ENCODE measurements at regions not wholly inside any gene's neighbourhood (a gene's known extent, or its start where the extent isn't known, plus 50 kb on each side); places are given as distances from the start of the nearest gene placed in this dataset.

DNA sequence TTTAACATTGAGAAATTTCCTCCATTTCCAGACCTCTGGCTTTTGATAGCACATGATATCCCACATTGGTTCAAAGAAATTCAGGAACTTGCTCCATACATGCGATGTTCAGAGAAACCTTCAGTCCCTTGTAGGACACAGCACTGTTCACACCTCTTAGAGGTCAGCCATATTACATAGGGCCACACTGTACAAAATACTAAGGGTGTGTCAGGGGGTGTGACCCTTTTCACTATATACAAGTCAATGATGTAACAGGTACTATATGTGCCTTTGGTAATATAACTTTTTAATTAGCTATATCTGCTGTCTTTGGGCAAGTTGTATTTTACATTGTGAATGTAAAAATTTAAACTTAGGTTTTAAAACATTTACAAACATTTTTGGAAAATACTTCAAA lies 505.5 kb downstream of the ENC1 start:
- Mint-ChIP-seq H3K4me1 (ENCODE audit: low read depth) (no peaks in the 10 kb centered on the region), H3K27ac (no peak overlapping the region)

DNA sequence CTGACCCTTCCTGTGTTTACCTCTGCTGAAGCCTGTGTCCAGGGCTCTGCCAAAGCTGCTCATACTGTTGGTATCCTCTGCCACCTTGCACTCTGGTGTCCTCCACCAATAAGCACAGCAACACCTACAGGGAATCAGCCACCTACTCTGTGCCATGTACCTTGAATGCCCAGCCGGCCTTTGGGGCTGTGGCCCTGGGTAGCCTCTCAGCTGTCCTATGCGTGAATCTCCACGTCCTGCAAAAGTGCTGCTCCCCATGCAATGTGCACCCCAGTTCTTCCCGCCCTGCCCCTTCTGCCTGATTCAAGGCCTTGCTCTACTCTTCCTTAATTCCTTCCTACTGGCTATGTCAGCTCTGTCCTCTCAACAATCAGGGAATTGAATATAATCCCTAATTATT lies 506.5 kb downstream of the ARHGEF28 start:
- Mint-ChIP-seq H3K4me1 (ENCODE audit: low read depth) (no peaks in the 10 kb centered on the region), H3K36me3 (ENCODE audit: low read depth) (no peaks in the 10 kb centered on the region), H3K27me3 (ENCODE audit: low read depth) (peaks cover 3% of the 10 kb centered on the region), H3K4me3 (no peak overlapping the region), H3K27ac (no peak overlapping the region), H3K9me3 (no peaks in the 10 kb centered on the region)

More for the DNA sequence above, 505.5 kb downstream of the ENC1 start:
- no peaks in the 10 kb centered on the region for H3K9me3 Mint-ChIP-seq
- no peaks in the 10 kb centered on the region for H3K36me3 Mint-ChIP-seq (ENCODE audit: low read depth)
- peaks cover 7% of the 10 kb centered on the region for H3K27me3 Mint-ChIP-seq (ENCODE audit: low read depth)
- H3K4me3 Mint-ChIP-seq, result no peak overlapping the region

DNA sequence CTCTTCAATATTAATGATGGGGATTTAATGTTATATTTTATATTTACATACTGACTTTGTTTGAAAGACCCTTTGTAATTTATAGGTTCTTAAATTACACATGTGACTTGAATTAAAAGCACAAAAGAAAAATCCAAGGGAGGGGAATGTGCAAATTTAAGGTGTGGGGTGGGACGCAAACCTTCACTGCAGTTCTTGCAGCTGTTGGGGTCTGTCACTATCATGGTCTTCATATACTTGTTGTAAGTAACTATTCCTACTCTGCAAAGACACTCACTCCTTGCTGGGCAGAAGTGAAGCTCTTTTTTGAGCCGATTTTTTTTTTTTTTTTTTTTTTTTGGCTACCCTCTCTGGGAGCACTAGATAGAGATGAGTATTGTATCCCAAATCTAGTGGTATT lies 505.3 kb downstream of the ARHGEF28 start:
- Mint-ChIP-seq H3K9me3 (no peaks in the 10 kb centered on the region), H3K4me1 (ENCODE audit: low read depth) (no peaks in the 10 kb centered on the region), H3K27ac (no peak overlapping the region), H3K27me3 (ENCODE audit: low read depth) (peaks cover 3% of the 10 kb centered on the region), H3K4me3 (no peak overlapping the region), H3K36me3 (ENCODE audit: low read depth) (no peaks in the 10 kb centered on the region)

DNA sequence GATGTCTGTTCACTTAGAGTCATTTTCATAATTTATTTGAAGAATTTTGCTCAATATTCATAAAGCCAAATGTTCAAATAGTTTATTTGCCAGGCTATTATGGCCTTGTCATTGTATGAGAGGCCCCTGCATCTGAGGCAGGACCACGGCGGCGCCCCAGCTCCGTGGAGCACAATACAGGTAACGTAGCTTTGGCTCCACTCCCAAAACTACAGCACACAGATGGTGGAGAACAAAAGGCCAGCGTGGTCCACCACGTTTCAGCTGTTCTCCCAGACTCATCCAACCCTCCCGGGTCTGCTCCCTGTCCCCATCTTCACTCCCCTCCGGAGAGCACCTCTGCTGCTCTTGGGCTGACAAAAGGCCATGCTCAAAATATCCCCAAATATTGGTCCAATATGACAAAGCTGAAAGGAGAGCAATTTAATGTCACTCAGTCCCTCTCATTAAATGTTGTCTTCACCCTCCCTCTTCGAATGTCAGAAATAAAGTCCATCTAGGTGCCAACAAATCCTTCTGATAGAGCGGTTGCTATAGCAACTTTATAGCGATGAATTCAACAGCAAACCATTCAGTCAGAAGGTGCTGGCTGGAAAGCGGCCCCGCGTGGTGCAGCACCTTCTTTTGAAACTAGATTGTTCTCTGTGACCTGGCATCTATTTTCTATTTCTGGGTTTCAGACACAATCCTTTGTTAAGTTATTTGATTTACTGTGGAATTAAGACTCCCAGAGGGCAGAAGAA lies 504.3 kb downstream of the ARHGEF28 start:
- no peak overlapping the region for H3K27ac Mint-ChIP-seq
- H3K4me3 Mint-ChIP-seq, result no peak overlapping the region
- no peaks in the 10 kb centered on the region for H3K4me1 Mint-ChIP-seq (ENCODE audit: low read depth)
- no peaks in the 10 kb centered on the region for H3K9me3 Mint-ChIP-seq
- no peaks in the 10 kb centered on the region for H3K36me3 Mint-ChIP-seq (ENCODE audit: low read depth)
- no peaks in the 10 kb centered on the region for H3K27me3 Mint-ChIP-seq (ENCODE audit: low read depth)

DNA sequence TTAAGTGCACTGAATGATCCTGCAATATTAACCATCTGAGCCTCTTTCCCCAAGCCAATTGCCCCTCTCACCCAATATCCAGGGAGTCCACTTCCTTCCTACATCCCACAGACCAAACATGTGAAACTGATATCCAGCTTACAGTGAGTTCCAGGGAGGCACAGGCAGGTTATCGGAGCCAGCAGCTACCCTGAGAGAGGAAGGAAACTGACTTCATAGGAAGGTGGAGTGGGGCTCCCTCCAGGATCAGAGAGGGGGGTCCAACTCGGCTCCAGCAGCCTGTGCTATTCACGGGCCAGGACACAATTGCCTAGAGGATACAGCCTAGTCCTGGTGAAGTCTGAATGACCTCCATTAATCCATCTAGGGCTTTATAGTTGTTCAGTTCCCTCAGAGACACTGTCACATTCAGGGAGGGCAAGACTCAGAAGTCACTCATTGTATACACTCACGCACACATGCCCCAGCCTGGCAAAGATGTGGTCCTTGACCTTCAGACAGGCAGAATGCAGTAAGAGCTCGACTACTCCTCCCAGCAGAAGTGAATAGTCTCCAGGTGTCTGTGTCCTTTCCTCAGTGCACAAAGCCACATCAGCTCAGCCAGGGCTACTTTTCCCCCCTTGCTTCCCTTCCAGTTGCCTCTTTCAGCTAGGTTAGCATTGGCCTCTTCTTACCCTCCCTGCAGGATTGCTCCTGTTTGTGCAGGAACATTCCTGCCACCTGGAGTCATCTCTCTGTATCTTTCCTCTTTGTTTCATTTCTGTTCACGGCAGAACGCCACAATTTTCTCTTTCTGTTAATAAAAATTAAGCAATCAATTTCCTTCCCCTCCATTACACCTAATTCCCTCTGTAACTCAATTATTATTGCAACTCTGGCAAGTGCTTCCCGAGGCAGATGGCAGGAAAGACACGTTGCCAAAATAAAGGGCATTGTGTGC lies 501.7 kb downstream of the ARHGEF28 start:
- H3K4me1 Mint-ChIP-seq (ENCODE audit: low read depth), result no peaks in the 10 kb centered on the region
- H3K4me3 Mint-ChIP-seq, result no peak overlapping the region
- H3K27ac Mint-ChIP-seq, result no peak overlapping the region
- H3K9me3 Mint-ChIP-seq, result no peaks in the 10 kb centered on the region
- H3K36me3 Mint-ChIP-seq (ENCODE audit: low read depth), result no peaks in the 10 kb centered on the region
- no peaks in the 10 kb centered on the region for H3K27me3 Mint-ChIP-seq (ENCODE audit: low read depth)

- no peaks in the 10 kb centered on the region for H3K4me1 Mint-ChIP-seq (ENCODE audit: low read depth)
- H3K27me3 Mint-ChIP-seq (ENCODE audit: low read depth), result no peaks in the 10 kb centered on the region
- H3K36me3 Mint-ChIP-seq (ENCODE audit: low read depth), result no peaks in the 10 kb centered on the region
- no peaks in the 10 kb centered on the region for H3K9me3 Mint-ChIP-seq
- no peak overlapping the region for H3K4me3 Mint-ChIP-seq
- no peak overlapping the region for H3K27ac Mint-ChIP-seq
Observed at GRCh38 chr5:74126294-74126693, 500.3 kb downstream of the ARHGEF28 start.

GRCh38 chr5:74124826-74125225 lies 498.8 kb downstream of the ARHGEF28 start:
- Mint-ChIP-seq H3K36me3 (ENCODE audit: low read depth) (no peaks in the 10 kb centered on the region), H3K4me3 (no peak overlapping the region), H3K9me3 (no peaks in the 10 kb centered on the region), H3K27ac (no peak overlapping the region), H3K4me1 (ENCODE audit: low read depth) (no peaks in the 10 kb centered on the region), H3K27me3 (ENCODE audit: low read depth) (no peaks in the 10 kb centered on the region)

GRCh38 chr5:74123929-74124328 lies 497.9 kb downstream of the ARHGEF28 start:
- Mint-ChIP-seq H3K36me3 (ENCODE audit: low read depth) (no peaks in the 10 kb centered on the region), H3K27me3 (ENCODE audit: low read depth) (no peaks in the 10 kb centered on the region), H3K27ac (no peak overlapping the region), H3K4me3 (no peak overlapping the region), H3K9me3 (no peaks in the 10 kb centered on the region), H3K4me1 (ENCODE audit: low read depth) (no peaks in the 10 kb centered on the region)

DNA sequence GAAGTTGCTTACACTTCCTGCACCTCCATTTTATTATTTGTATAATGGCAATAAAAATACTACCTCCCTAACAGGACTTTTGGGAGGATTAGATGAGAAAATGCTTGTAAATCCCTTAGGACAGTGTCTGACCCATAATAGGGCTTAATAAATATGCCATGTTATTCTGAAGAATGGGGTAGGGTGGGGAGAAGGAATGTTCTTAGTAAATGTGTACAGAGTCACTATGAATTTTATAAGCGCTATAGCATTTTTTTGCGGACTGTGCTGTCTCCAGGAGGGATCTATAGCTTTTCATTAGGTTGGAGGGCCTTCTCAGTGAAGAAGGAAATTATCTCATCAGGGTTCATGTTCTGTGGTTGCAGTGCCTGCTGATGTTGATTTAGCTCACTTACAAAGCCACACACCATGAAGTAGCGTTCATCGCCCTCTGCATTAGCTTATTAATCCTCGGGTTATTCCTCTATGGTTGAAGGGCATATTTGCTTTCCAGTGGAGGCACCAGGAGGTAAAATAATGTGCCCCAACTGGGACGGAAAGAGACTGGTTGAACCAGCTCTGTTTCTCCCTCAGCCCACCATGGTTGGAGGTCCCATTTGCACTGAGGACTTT lies 497.1 kb downstream of the ARHGEF28 start:
- Mint-ChIP-seq H3K27me3 (ENCODE audit: low read depth) (no peaks in the 10 kb centered on the region), H3K27ac (no peak overlapping the region), H3K36me3 (ENCODE audit: low read depth) (no peaks in the 10 kb centered on the region), H3K9me3 (no peaks in the 10 kb centered on the region), H3K4me3 (no peak overlapping the region), H3K4me1 (ENCODE audit: low read depth) (no peaks in the 10 kb centered on the region)

DNA sequence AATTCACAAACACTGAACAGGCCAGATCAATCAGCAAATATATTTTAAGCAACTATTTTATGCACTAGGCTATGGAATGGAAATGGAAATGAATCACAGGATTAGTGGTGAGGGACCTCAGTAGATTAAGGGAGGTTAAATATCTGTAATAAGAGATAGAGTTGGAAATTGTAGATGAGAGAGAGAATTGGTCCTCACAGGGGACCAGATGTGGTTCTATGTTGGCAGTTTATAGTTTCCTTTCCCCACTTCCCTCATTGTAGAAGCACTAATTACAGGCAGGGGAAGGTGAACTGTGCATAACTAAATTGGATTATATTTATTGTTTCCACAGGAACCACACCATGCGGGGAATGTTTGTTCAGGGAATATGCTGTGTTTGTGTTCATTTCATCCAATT lies 496.2 kb downstream of the ARHGEF28 start:
- Mint-ChIP-seq H3K27ac (no peak overlapping the region), H3K4me1 (ENCODE audit: low read depth) (no peaks in the 10 kb centered on the region), H3K9me3 (no peaks in the 10 kb centered on the region), H3K4me3 (no peak overlapping the region), H3K27me3 (ENCODE audit: low read depth) (no peaks in the 10 kb centered on the region), H3K36me3 (ENCODE audit: low read depth) (no peaks in the 10 kb centered on the region)

DNA sequence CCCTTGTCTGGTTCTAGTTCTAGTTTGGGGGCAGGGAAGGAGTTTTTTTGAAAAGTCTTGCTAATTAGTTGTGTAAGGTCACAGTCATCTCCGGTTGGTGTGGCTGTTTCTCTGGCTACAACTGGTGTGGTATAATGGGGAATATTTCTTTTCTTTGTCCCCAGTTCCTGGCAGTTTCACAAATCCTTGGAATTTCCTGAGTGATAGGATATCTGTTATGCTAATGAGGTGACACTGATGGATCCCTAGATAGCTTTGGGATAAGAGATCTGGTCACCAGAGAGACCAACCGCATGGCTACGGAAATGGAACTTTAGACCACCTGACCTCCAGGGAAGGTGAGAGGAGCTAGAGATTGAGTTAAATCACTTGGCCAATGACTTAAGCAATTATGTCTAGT lies 494.6 kb downstream of the ARHGEF28 start:
- Mint-ChIP-seq H3K4me3 (no peak overlapping the region), H3K36me3 (ENCODE audit: low read depth) (no peaks in the 10 kb centered on the region), H3K4me1 (ENCODE audit: low read depth) (no peaks in the 10 kb centered on the region), H3K9me3 (no peaks in the 10 kb centered on the region), H3K27me3 (ENCODE audit: low read depth) (no peaks in the 10 kb centered on the region), H3K27ac (no peak overlapping the region)

- Mint-ChIP-seq H3K27me3 (ENCODE audit: low read depth) (peaks cover 5% of the 10 kb centered on the region), H3K4me3 (no peak overlapping the region), H3K4me1 (ENCODE audit: low read depth) (no peaks in the 10 kb centered on the region), H3K27ac (no peak overlapping the region), H3K36me3 (ENCODE audit: low read depth) (no peaks in the 10 kb centered on the region), H3K9me3 (no peaks in the 10 kb centered on the region)
Observed at GRCh38 chr5:74118071-74118470, 492.1 kb downstream of the ARHGEF28 start.

DNA sequence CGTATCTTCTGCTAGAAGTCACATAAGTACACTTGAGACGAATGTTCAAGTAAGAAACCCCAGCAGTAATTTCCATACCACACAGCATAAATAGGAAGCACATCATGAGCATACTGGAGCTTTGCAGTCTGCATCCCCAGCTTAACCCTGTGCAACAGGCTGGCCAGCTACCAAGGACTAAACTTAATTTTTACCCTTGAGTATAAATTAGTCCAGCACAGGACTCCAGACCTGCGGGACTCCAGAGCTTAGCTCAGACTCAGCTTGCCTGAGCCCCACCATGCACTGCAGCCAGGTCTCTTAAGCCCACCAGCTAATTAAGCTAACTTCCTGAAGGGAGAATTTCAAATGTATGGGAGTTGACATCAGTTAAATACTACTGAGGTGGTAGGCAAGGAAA lies 491.0 kb downstream of the ARHGEF28 start:
- H3K27ac Mint-ChIP-seq, result no peak overlapping the region
- no peak overlapping the region for H3K4me3 Mint-ChIP-seq
- H3K9me3 Mint-ChIP-seq, result no peaks in the 10 kb centered on the region
- H3K4me1 Mint-ChIP-seq (ENCODE audit: low read depth), result no peaks in the 10 kb centered on the region
- peaks cover 7% of the 10 kb centered on the region for H3K27me3 Mint-ChIP-seq (ENCODE audit: low read depth)
- no peaks in the 10 kb centered on the region for H3K36me3 Mint-ChIP-seq (ENCODE audit: low read depth)

DNA sequence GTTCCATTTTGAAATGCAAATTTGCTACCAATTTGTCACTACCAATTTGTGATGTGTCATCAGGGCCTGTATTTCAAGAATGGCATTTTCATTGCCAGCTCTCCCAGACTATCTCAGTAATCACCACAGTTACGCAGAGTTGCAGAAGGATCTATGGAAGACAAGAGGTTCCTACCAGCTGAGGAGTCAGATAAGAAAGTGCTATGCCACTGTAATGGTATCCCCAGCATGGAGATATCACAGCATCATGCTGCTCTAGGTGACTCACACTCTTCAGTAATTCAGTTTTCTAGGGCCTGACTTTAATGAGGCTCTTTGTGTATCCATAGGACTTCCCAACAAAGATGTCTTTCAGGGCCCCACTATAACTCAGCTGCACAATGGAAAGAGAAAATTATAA lies 490.3 kb downstream of the ARHGEF28 start:
- Mint-ChIP-seq H3K27ac (no peak overlapping the region), H3K9me3 (no peaks in the 10 kb centered on the region), H3K36me3 (ENCODE audit: low read depth) (no peaks in the 10 kb centered on the region), H3K4me1 (ENCODE audit: low read depth) (no peaks in the 10 kb centered on the region), H3K4me3 (no peak overlapping the region), H3K27me3 (ENCODE audit: low read depth) (peaks cover 7% of the 10 kb centered on the region)

DNA sequence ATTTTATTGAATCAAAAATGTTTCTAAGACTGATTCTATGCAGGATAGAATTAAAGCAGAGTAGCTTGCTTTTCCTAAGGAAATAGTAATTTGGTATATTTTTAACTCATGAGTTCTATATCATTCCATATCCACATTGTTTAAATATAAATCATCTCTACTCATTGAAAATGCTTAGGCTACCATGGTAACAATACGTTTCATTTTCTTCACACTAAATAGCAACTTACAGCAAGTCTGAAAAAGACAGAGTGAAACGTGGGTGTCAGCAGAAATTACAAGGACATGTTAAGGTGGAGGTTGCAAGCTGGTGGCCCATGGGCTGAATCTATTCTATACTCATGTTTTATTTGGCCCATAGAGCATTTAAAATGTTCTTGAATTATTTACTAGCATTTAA lies 487.9 kb downstream of the ARHGEF28 start:
- no peak overlapping the region for H3K27ac Mint-ChIP-seq
- no peak overlapping the region for H3K4me3 Mint-ChIP-seq
- H3K27me3 Mint-ChIP-seq (ENCODE audit: low read depth), result peaks cover 10% of the 10 kb centered on the region
- no peaks in the 10 kb centered on the region for H3K9me3 Mint-ChIP-seq
- no peaks in the 10 kb centered on the region for H3K4me1 Mint-ChIP-seq (ENCODE audit: low read depth)
- H3K36me3 Mint-ChIP-seq (ENCODE audit: low read depth), result no peaks in the 10 kb centered on the region
